H1 (cell line): ENCODE measurements at regions not wholly inside any gene's neighbourhood (a gene's known extent, or its start where the extent isn't known, plus 50 kb on each side); places are given as distances from the start of the nearest gene placed in this dataset.

Experiments used
- CREB1 ChIP-seq: IDR thresholded peaks from 2 replicates; pipeline ENCODE4 v1.6.1; 2012; ENCODE audit warnings: inconsistent platforms
- POU5F1 ChIP-seq: IDR thresholded peaks from 2 replicates; pipeline ENCODE4 v1.6.1; 2011; ENCODE audit warnings: low read depth, mild to moderate bottlenecking, low read length, moderate library complexity
- RAD21 ChIP-seq, 2 experiments: IDR thresholded peaks in 1 of 2; conservative IDR thresholded peaks in 1 of 2; 2 replicates each; pipeline ENCODE4 v1.6.1; 2011; ENCODE audit warnings: low read depth in 2 of 2, low read length in 2 of 2, improper control_type of control experiment in 1 of 2, inconsistent platforms in 1 of 2, mild to moderate bottlenecking in 1 of 2, moderate library complexity in 1 of 2
- SRF ChIP-seq: IDR thresholded peaks from 2 replicates; pipeline ENCODE4 v1.6.1; 2011; ENCODE audit warnings: mild to moderate bottlenecking, low read depth, low read length, moderate library complexity
- TF ChIP-seq, protein P1 (sequence below): IDR thresholded peaks from 2 replicates; pipeline ENCODE4 v1.6.1; 2012; ENCODE audit warnings: inconsistent platforms

DNA sequence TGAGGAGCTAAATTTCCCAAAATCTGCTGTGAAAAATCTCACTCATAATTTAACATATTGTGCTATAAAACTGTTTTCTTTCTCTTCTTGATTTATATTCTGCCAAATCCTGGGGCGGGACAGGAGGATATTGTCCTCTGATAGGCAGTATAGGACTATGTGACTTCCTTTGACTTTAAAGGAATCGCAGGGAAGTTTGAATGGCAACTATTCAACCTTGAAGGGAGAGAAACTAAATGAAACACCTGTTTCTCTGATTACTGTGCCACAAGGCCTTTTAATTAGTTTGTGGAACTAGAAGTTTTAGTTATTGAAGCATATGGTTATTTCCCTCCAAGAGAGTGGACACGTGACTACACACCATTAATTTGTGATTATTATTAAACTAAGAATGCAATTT, 607.4 kb downstream of the GATA3 start:
- TF ChIP-seq POU5F1 = no peak
- TF ChIP-seq, protein P1, sequence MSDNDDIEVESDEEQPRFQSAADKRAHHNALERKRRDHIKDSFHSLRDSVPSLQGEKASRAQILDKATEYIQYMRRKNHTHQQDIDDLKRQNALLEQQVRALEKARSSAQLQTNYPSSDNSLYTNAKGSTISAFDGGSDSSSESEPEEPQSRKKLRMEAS = no peak
- no peak for TF ChIP-seq RAD21 (IDR thresholded peaks at IDR 0.05 in 1 of 2, conservative IDR thresholded peaks at IDR 0.05 in 1 of 2; ENCODE audit: low read depth in 2 of 2, low read length in 2 of 2)
- no peak for TF ChIP-seq CREB1
- no peak for TF ChIP-seq SRF
